ENCODE measurements at regions not wholly inside any gene's neighbourhood (a gene's known extent, or its start where the extent isn't known, plus 50 kb on each side); places are given as distances from the start of the nearest gene placed in this dataset.

- TF ChIP-seq CTCF (IDR thresholded peaks at IDR 0.05) (no peak), POLR2A (IDR thresholded peaks at IDR 0.05) (no peak)
Measured at GRCh38 chr7:25643286-25643685, 415.0 kb upstream of the NPVF start.
